Suprapubic skin (tissue), 4 donors: ENCODE measurements at regions not wholly inside any gene's neighbourhood (a gene's known extent, or its start where the extent isn't known, plus 50 kb on each side); places are given as distances from the start of the nearest gene placed in this dataset.

Experiments used
- DNase-seq, 2 donors: peaks; one replicate each; pipeline ENCODE4 v3.0.0-alpha.2; 2019; ENCODE audit warnings: low spot score in 2 of 2
- H3K27ac ChIP-seq: fragments of 200-600 bp; sonication (generic); one replicate; pipeline ENCODE4 v1.5.1; 2019
- H3K27me3 ChIP-seq: fragments of 200-600 bp; sonication (generic); one replicate; pipeline ENCODE4 v1.5.1; 2019
- H3K36me3 ChIP-seq: fragments of 200-600 bp; sonication (generic); one replicate; pipeline ENCODE4 v1.5.1; 2019
- H3K4me1 ChIP-seq: fragments of 200-600 bp; sonication (generic); one replicate; pipeline ENCODE4 v1.5.1; 2019
- H3K4me3 ChIP-seq: fragments of 200-600 bp; sonication (generic); one replicate; pipeline ENCODE4 v1.5.1; 2019; ENCODE audit warnings: mild to moderate bottlenecking
- H3K9me3 ChIP-seq: fragments of 200-600 bp; sonication (generic); one replicate; pipeline ENCODE4 v1.5.1; 2019
- EP300 ChIP-seq: sonication (generic); formaldehyde crosslinking; IDR thresholded peaks from one replicate; pipeline ENCODE4 v1.6.1; 2017; ENCODE audit warnings: antibody characterized with exemption
- POLR2A ChIP-seq, 2 donors: fragments of 450-650 bp; IDR thresholded peaks; one replicate each; pipeline ENCODE4 v1.6.1; 2017; ENCODE audit warnings: antibody characterized with exemption in 2 of 2, mild to moderate bottlenecking in 2 of 2, moderate library complexity in 2 of 2
- POLR2AphosphoS5 ChIP-seq, 3 donors: sonication (generic); formaldehyde crosslinking; IDR thresholded peaks; one replicate each; pipeline ENCODE4 v1.6.1; 2017; ENCODE audit warnings: antibody characterized with exemption in 3 of 3
- WGBS: methylation state at CpG from one replicate; pipeline ENCODE4 v1.1.5; 2018; 5-methylcytosine and 5-hydroxymethylcytosine counted together
- TF ChIP-seq, protein P1 (sequence below), 2 donors: fragments of 200-600 bp in 1 of 2; fragments of 450-650 bp in 1 of 2; sonication (generic) in 1 of 2; IDR thresholded peaks; one replicate each; pipeline ENCODE4 v1.5.1; 2016 to 2019; ENCODE audit warnings: antibody characterized with exemption in 2 of 2, mild to moderate bottlenecking in 1 of 2, moderate library complexity in 1 of 2

DNA sequence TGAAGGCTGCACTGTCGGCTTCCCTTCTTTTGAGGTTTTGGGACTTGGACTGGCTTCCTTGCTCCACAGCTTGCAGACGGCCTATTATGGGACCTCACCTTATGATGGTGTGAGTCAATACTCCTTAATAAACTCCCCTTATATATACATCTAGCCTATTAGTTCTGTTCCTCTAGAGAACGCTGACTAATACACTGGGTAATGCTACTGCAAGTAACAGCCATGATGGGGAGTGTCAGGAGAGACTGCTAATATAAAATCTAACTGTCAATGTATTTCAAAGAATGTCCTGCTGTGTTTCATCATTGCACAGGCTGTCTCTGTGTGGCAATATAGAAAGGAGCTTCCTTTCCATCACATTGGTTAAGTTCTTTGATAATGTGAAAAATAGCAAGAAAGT lies 57.7 kb upstream of the UST start:
- Histone ChIP-seq H3K4me1 (no peaks in the 10 kb centered on the region), H3K36me3 (no peaks in the 10 kb centered on the region), H3K27ac (no peak overlapping the region), H3K9me3 (no peaks in the 10 kb centered on the region), H3K4me3 (no peak overlapping the region), H3K27me3 (no peaks in the 10 kb centered on the region)
- no peak for TF ChIP-seq POLR2AphosphoS5 (IDR thresholded peaks at IDR 0.05)
- no peak for TF ChIP-seq EP300
- TF ChIP-seq, protein P1, sequence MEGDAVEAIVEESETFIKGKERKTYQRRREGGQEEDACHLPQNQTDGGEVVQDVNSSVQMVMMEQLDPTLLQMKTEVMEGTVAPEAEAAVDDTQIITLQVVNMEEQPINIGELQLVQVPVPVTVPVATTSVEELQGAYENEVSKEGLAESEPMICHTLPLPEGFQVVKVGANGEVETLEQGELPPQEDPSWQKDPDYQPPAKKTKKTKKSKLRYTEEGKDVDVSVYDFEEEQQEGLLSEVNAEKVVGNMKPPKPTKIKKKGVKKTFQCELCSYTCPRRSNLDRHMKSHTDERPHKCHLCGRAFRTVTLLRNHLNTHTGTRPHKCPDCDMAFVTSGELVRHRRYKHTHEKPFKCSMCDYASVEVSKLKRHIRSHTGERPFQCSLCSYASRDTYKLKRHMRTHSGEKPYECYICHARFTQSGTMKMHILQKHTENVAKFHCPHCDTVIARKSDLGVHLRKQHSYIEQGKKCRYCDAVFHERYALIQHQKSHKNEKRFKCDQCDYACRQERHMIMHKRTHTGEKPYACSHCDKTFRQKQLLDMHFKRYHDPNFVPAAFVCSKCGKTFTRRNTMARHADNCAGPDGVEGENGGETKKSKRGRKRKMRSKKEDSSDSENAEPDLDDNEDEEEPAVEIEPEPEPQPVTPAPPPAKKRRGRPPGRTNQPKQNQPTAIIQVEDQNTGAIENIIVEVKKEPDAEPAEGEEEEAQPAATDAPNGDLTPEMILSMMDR (IDR thresholded peaks at IDR 0.05) = no peak
- TF ChIP-seq POLR2A (IDR thresholded peaks at IDR 0.05) = no peak
- DNase-seq = no peak
- WGBS = 81% methylated on average over 3 of the region's 3 CpGs

DNA sequence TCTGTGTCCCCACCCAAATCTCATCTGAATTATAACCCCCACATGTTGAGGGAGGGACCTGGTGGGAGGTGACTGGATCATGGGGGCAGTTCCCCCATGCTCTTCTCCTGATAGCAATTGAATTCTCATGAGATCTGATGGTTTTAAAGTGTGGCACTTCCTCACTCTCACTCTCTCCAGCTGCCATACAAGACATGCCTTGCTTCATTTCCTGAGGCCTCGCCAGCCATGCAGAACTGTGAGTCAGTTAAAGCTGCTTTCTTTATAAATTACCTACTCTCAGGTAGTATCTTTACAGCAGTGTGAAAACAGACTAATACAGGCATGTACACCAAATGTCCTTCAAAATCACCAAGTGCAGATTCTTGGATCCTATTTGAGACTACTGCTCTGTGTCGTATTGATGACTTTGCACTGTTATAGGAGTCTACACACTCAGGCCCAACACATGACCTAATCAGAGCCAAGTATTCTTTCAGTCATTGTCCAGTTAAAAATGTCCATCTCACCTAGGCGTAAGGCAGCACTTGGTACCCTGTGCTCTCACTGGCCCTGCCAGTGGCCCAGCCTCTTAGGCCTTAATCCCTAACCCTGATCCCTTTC lies 52.8 kb upstream of the UST start:
- WGBS = 90% methylated on average over 3 of the region's 3 CpGs
- TF ChIP-seq POLR2A (IDR thresholded peaks at IDR 0.05) = no peak
- TF ChIP-seq, protein P1 (IDR thresholded peaks at IDR 0.05) = no peak
- TF ChIP-seq EP300 = no peak
- TF ChIP-seq POLR2AphosphoS5 (IDR thresholded peaks at IDR 0.05) = no peak
- DNase-seq = no peak

More for the DNA sequence above, 52.8 kb upstream of the UST start:
- peaks cover under 1% of the 10 kb centered on the region for H3K4me1 ChIP-seq
- H3K36me3 ChIP-seq = no peaks in the 10 kb centered on the region
- H3K27ac ChIP-seq = no peak overlapping the region
- H3K9me3 ChIP-seq = no peaks in the 10 kb centered on the region
- no peak overlapping the region for H3K4me3 ChIP-seq
- no peaks in the 10 kb centered on the region for H3K27me3 ChIP-seq
